HepG2 (cell line): ENCODE measurements at regions not wholly inside any gene's neighbourhood (a gene's known extent, or its start where the extent isn't known, plus 50 kb on each side); places are given as distances from the start of the nearest gene placed in this dataset.

Experiments used
- ATAC-seq: fragments of 200-7000 bp; cut with Tn5 transposase; 3 replicates; pipeline ENCODE4 v1.9.1; 2020; ENCODE audit warnings: mild to moderate bottlenecking, moderate library complexity
- BruUV-seq: library from RNA; stranded (reverse); fragments of 400-500 nt; replicated peaks from 2 replicates; lab custom pipeline; 2021; lab: Mats Ljungman, UMichigan
- CTCF ChIA-PET: fragments of 300-600 bp; formaldehyde crosslinking; extraction: SDS; loops from one replicate; lab custom pipeline; 2021; ENCODE audit warnings: low total read pairs, inconsistent platforms, low intra/inter-chr PET ratio; lab: Yijun Ruan, JAX
- POLR2A ChIA-PET: fragments of 350-600 bp; sonication (Branson Sonifier 250); formaldehyde crosslinking; loops from one replicate; lab custom pipeline; 2020; ENCODE audit warnings: antibody characterized with exemption, inconsistent platforms; lab: Yijun Ruan, JAX
- DNase-seq: peaks from one replicate; pipeline ENCODE4 v3.0.0-alpha.2; 2015; ENCODE audit warnings: low spot score
- FAIRE-seq: peaks from 3 replicates; lab custom pipeline; 2011; peaks lifted over from hg19 to GRCh38; lab: Jason Lieb, UNC
- H2AFZ ChIP-seq: one replicate; pipeline ENCODE4 v1.6.1; 2011; ENCODE audit warnings: low read length, inconsistent platforms
- H3K27ac ChIP-seq: fragments of 300-600 bp; 3 replicates; pipeline ENCODE4 v1.8.0; 2011; ENCODE audit warnings: mixed run types, mild to moderate bottlenecking, mixed read lengths, low read length, inconsistent platforms; ENCODE audit not compliant: insufficient read depth; ENCODE audit errors: extremely low read length
- H3K27me3 ChIP-seq, 2 experiments: fragments of 200-600 bp in 1 of 2; 2 replicates in 1 of 2; 3 replicates in 1 of 2; pipeline versions ENCODE4 v1.6.0 to v1.8.0; 2011; ENCODE audit warnings: low read length in 2 of 2, mild to moderate bottlenecking in 2 of 2, moderate library complexity in 2 of 2, inconsistent platforms in 1 of 2; ENCODE audit not compliant: insufficient read depth in 2 of 2, control insufficient read depth in 1 of 2
- H3K36me3 ChIP-seq, 2 experiments: fragments of 200-600 bp in 1 of 2; replicated peaks in 1 of 2; 2 replicates in 1 of 2; 3 replicates in 1 of 2; pipeline versions ENCODE4 v1.5.1 to v1.8.0; 2011; ENCODE audit warnings: low read length in 2 of 2, inconsistent platforms in 1 of 2; ENCODE audit not compliant: insufficient read depth in 2 of 2, control insufficient read depth in 1 of 2
- H3K4me1 ChIP-seq: 2 replicates; pipeline ENCODE4 v1.5.1; 2012; ENCODE audit warnings: low read length, inconsistent platforms; ENCODE audit not compliant: insufficient read depth
- H3K4me2 ChIP-seq: 2 replicates; pipeline ENCODE4 v1.6.0; 2011; ENCODE audit warnings: low read depth, low read length, inconsistent platforms
- H3K4me3 ChIP-seq, 3 experiments: fragments of 200-600 bp in 1 of 3; sonication (generic), shearing (Covaris generic) in 1 of 3; replicated peaks in 1 of 3; 2 replicates each; pipeline ENCODE4 v1.5.1; 2011 to 2016; ENCODE audit warnings: low read length in 3 of 3, inconsistent platforms in 2 of 3, low read depth in 2 of 3, mild to moderate bottlenecking in 2 of 3, control low read depth in 1 of 3, mixed read lengths in 1 of 3; ENCODE audit not compliant: insufficient read depth in 1 of 3
- H3K79me2 ChIP-seq: one replicate; pipeline ENCODE4 v1.6.1; 2011; ENCODE audit warnings: low read length, inconsistent platforms; ENCODE audit not compliant: insufficient read depth
- H3K9ac ChIP-seq: 2 replicates; pipeline ENCODE4 v1.6.0; 2011; ENCODE audit warnings: mild to moderate bottlenecking, low read depth, low read length, inconsistent platforms; ENCODE audit not compliant: insufficient read depth
- H3K9me3 ChIP-seq: 2 replicates; pipeline ENCODE4 v1.5.1; 2012; ENCODE audit warnings: mild to moderate bottlenecking, low read length
- H4K20me1 ChIP-seq: 2 replicates; pipeline ENCODE4 v1.6.0; 2011; ENCODE audit warnings: inconsistent platforms, mild to moderate bottlenecking, low read length, moderate library complexity; ENCODE audit not compliant: insufficient read depth
- FOXA3 ChIP-seq: IDR thresholded peaks from 2 replicates; pipeline ENCODE4 v1.6.1; 2016; ENCODE audit warnings: missing genetic modification reagents, missing compliant biosample characterization
- HIVEP1 ChIP-seq: sonication (generic); formaldehyde crosslinking; IDR thresholded peaks from 2 replicates; pipeline ENCODE4 v1.4.0; 2020; ENCODE audit warnings: mild to moderate bottlenecking, missing genetic modification reagents
- KIAA2018 ChIP-seq: sonication (generic); formaldehyde crosslinking; IDR thresholded peaks from 2 replicates; pipeline ENCODE4 v1.5.0; 2020; ENCODE audit warnings: mild to moderate bottlenecking, missing genetic modification reagents, borderline replicate concordance
- SALL1 ChIP-seq: sonication (generic); formaldehyde crosslinking; IDR thresholded peaks from 2 replicates; pipeline ENCODE4 v1.8.0; 2022; ENCODE audit warnings: mild to moderate bottlenecking, missing genetic modification reagents
- ZFP36L2 ChIP-seq: sonication (generic); formaldehyde crosslinking; IDR thresholded peaks from 2 replicates; pipeline ENCODE4 v1.4.0; 2020; ENCODE audit warnings: missing genetic modification reagents
- ZNF275 ChIP-seq: sonication (generic); formaldehyde crosslinking; IDR thresholded peaks from 2 replicates; pipeline ENCODE4 v1.8.0; 2022; ENCODE audit warnings: missing genetic modification reagents, mild to moderate bottlenecking, inconsistent platforms, borderline replicate concordance
- ZNF839 ChIP-seq: sonication (generic); formaldehyde crosslinking; IDR thresholded peaks from 2 replicates; pipeline ENCODE4 v1.4.0; 2020; ENCODE audit warnings: missing genetic modification reagents, mild to moderate bottlenecking, borderline replicate concordance
- WGBS: methylation state at CpG from one replicate; pipeline ENCODE4 v1.1.6; 2017; ENCODE audit warnings: low lambda C conversion rate; 5-methylcytosine and 5-hydroxymethylcytosine counted together
- in situ Hi-C: cut with HindIII; loops from 2 replicates; pipeline ENCODE4 v1.10.0; 2017; ENCODE audit warnings: low pct_unique_long_range_greater_than_20kb; ENCODE audit not compliant: extremely low pct_ligation_motif_present
- intact Hi-C: fragments of 100-400 bp; cut with micrococcal nuclease; formaldehyde crosslinking; loops from one replicate; pipeline ENCODE4 v1.10.0; 2022; ENCODE audit not compliant: unreplicated experiment

- no peak for TF ChIP-seq KIAA2018 (CRISPR knock-in tag)
- TF ChIP-seq HIVEP1: no peak
- TF ChIP-seq FOXA3 (CRISPR knock-in tag): no peak
- no peak for TF ChIP-seq SALL1 (CRISPR knock-in tag)
- TF ChIP-seq, all 625 proteins: peak for 0
Observed at GRCh38 chr5:90287036-90287435, 122.5 kb downstream of the CETN3 start (continued).

- no peak overlapping the region for H3K27ac ChIP-seq
- FAIRE-seq: no peak
- no peaks in the 10 kb centered on the region for H3K79me2 ChIP-seq
- H3K4me3 ChIP-seq: no peak overlapping the region
- no peaks in the 10 kb centered on the region for H3K36me3 ChIP-seq
- no peak overlapping the region for H3K9ac ChIP-seq
- H3K4me2 ChIP-seq: no peak overlapping the region
- no peaks in the 10 kb centered on the region for H4K20me1 ChIP-seq
- no TSS peak for BruUV-seq
- 0% methylated on average over 1 of the region's 1 CpG for WGBS
- in situ Hi-C loops (no loop called here), intact Hi-C loops (no loop called here)
- H2AFZ ChIP-seq: no peak overlapping the region
- H3K9me3 ChIP-seq: no peaks in the 10 kb centered on the region
- no peak for DNase-seq
- ChIA-PET POLR2A (no interaction called here), CTCF (no interaction called here)
- no peaks in the 10 kb centered on the region for H3K4me1 ChIP-seq
- H3K27me3 ChIP-seq: no peaks in the 10 kb centered on the region
- ATAC-seq: no peak
- no peak for TF ChIP-seq ZFP36L2 (CRISPR knock-in tag)
- no peak for TF ChIP-seq ZNF839
- no peak for TF ChIP-seq ZNF275
Observed at GRCh38 chr5:90285581-90285980, 124.0 kb downstream of the CETN3 start.
